T-helper 1 cell (primary cell): ENCODE measurements at regions not wholly inside any gene's neighbourhood (a gene's known extent, or its start where the extent isn't known, plus 50 kb on each side); places are given as distances from the start of the nearest gene placed in this dataset.
"Not testable (repeated sequence)": the region's sequence is repeated elsewhere in the genome, so short reads cannot be mapped to it uniquely, and the experiment has no call there.

Experiments used
- DNase-seq, 5 donors: peaks; one replicate each; pipeline ENCODE4 v3.0.0-alpha.2; 2012 to 2020

DNA sequence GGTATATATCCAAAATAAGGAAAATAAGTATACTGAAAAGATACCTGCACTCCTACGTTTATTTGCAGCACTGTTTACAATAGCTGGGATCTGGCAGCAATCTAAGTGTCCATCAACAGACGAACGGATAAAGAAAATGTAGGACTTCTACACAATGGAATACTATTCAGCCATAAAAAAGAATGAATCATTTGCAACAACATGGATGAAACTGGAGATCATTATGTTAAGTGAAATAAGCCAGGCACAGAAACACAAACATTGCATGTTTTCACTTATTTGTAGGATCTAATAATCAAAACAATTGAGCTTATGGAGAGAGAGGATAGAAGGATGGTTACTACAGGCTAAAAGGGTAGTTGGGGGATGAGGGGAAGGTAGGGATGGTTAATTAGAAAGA lies 494.0 kb downstream of the UQCRFS1 start:
- no peak for DNase-seq

- no peak for DNase-seq
Observed at GRCh38 chr19:28715157-28715556, 497.8 kb downstream of the UQCRFS1 start.

GRCh38 chr19:28711411-28711810 lies 501.5 kb downstream of the UQCRFS1 start:
- no peak for DNase-seq

DNA sequence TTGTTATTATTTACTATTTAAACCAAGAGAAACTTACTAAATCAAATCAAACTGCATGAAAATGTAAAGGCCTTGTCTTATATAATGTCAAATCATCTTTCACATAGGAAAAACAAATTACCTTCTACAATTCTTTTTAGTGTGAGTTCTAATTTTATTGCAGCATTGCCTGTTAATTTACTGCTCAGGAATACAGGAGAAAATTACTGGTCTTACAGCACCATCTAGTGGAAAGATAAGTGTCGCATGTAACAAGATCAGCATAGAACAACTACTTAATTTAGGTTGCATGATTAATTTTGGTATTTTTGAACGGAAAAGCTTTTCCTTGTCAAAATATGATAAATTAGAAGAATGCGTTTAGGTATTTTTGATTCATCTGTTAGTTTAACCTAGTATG lies 502.7 kb downstream of the UQCRFS1 start:
- DNase-seq: peak in 1 of 5 donors; percentile 40

GRCh38 chr19:28706693-28707092 lies 506.3 kb downstream of the UQCRFS1 start:
- no peak for DNase-seq

DNA sequence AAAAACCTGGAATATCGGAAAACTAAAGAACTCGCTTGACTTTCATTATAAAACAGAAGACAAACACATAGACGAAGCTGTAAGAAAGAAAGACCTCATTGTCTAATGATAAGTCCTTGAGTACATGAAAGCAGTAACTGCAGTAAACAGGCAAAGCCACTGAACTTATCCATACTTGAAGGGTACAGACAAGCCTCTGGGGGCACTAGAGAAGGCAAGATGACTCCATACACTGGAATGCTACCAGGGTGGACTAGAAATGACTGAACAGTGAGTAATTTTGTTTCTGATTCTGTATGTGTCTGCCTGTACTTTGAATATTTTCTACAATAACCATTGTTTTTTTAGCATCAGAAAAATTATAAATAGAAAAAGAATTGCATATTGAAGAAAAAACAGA lies 507.9 kb downstream of the UQCRFS1 start:
- DNase-seq: no peak

GRCh38 chr19:28703400-28703956 lies 509.5 kb downstream of the UQCRFS1 start:
- no peak for DNase-seq

DNA sequence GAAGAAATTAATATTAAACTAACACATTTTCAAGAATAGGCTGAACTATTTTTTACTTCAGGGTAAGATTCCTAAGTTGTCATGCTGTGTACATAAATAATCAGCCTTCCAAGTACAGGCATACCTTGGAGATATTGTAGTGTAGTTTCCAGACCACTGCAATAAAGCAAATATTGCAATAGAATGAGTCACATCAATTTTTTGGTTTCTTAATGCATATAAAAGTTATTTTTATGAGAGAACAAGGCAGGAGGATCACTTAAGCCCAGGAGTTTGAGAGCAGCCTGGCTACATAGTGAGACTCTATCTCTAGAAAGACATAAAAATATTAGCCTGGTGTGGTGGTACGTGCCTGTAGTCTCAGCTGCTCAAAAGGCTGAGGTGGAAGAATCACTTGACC lies 511.5 kb downstream of the UQCRFS1 start:
- DNase-seq: no peak

DNA sequence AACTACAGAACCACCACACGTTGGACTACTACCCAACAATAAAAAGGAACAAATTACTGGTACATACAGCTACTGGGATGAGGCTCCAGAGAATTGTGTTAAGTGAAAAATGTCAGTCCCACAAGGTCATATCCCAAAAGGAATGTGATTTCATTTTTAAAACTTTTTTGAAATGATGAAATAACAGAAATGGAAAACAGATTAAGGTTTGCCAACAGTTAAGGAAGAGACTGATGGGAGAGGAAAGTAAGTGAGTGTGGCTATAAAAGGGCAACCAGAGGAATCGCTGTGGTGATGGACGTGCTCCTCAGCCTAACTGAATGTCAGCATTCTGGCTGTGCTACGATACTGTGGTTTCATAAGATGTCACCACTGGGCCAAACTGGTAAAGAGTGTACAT lies 512.8 kb downstream of the UQCRFS1 start:
- no peak for DNase-seq

DNA sequence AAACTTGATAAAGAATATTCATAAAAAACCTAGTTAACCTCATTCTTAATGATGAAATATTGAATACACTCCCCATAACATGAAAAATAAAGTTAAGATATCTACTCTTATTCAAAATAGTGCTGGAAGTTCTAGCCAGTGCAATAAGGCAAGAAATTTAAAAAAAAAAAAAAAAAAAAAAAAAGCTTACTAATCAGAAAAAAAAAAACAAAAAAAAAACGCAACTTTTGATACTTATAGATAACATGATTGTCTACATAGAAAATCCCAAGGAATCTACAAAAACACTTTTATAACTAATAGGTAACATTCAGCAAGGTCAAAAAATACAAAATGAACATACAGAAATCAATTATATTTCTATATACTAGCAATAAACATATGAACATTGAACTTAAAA lies 515.6 kb downstream of the UQCRFS1 start:
- DNase-seq: no peak

DNA sequence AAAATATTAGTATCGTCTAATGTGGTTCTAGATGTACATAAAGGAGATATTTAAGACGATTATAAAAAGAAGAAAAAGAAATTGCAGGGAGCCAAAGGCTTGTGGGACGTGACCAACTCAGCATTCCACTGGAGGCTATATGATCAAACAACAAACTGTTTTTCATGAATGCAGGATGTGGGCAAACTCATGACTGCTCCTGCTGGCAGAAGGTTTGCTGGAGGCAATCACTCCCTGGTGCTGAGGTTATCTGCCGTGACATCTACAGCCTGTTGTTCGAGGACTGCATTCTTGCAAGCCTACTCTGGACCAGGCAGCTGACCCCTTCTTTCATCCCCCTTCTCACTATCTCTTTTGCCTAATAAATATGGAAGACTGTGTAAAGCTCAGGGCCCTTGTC lies 518.1 kb downstream of the UQCRFS1 start:
- DNase-seq: no peak

GRCh38 chr19:28691683-28692082 lies 521.3 kb downstream of the UQCRFS1 start:
- no peak for DNase-seq

DNA sequence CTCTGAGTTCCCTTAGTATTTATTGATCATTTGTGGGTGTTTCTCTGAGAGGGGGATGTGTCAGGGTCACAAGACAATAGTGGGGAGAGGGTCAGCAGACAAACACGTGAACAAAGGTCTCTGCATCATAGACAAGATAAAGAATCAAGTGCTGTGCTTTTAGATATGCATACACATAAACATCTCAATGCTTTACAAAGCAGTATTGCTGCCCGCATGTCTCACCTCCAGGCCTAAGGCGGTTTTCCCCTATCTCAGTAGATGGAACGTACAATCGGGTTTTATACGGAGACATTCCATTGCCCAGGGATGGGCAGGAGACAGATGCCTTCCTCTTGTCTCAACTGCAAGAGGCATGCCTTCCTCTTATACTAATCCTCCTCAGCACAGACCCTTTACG lies 523.5 kb downstream of the UQCRFS1 start:
- DNase-seq: not testable (repeated sequence)

DNA sequence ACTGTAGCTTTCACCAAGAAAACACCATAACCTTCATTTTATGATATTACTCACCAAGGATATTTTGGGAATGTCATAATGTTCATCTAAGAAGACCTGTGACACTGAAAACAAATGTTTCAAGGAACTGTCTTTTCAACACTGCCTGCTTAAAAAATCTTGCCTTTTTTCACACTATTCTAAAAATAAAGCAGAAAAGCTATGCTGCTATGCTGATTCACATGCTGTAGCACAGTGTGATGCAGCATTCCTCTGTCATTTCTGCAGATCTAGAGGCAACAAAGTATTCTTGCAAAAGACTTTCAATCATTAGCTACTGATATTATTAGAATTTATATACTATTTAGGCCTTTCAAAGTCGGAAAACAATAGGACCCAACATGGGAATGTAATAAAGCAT lies 525.7 kb downstream of the UQCRFS1 start:
- DNase-seq: no peak

GRCh38 chr19:28686756-28687155 lies 526.2 kb downstream of the UQCRFS1 start:
- DNase-seq: no peak

- no peak for DNase-seq
Observed at GRCh38 chr19:28685802-28686201, 527.1 kb downstream of the UQCRFS1 start.

DNA sequence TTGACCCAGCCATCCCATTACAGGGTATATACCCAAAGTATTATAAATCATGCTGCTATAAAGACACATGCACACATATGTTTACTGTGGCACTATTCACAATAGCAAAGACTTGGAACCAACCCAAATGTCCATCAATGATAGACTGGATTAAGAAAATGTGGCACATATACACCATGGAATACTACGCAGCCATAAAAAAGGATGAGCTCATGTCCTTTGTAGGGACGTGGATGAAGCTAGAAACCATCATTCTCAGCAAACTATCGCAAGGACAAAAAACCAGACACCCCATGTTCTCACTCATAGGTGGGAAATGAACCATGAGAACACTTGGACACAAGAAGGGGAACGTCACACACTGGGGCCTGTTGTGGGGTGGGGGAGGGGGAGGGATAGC lies 527.9 kb downstream of the UQCRFS1 start:
- DNase-seq: not testable (repeated sequence)

DNA sequence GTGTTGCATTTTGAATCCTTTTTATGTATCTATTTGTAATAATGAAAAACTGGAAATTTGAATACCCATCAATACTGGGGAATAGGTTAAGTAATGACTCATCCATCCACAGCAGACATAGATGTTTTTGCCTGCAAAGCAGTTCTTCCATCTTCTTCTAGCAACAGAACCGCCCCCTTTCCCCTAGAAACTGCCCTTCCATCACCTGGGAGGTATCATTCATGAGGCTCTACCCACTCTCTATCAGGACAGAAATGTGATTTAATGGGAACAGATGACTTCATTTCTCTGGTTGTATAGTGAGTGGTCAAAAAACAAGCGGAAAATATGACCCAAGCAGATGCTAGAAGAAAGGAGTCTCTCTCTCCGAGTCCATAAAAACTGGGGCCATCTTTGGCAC lies 532.8 kb downstream of the UQCRFS1 start:
- DNase-seq: no peak

- DNase-seq: no peak
Observed at GRCh38 chr19:28670836-28671235, 542.1 kb downstream of the UQCRFS1 start.

DNA sequence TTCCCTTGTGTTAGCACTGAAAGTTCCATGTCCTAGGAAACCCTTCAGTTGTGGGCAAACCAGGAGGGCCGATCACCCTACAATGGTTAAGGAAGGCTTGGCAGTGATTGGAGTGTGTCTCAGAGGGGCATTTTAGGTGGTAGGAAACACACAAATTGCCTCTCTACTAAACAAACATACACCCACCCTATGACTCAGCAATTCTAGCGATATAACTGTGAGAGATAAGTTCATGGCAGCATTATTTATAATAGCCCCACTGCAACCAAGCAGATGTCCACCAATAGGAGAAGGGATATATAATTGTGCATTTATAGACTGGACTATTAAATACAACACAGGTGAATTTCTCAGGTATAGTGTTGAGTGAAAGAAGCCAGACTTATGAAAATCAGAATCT lies 543.1 kb downstream of the UQCRFS1 start:
- DNase-seq: no peak

DNA sequence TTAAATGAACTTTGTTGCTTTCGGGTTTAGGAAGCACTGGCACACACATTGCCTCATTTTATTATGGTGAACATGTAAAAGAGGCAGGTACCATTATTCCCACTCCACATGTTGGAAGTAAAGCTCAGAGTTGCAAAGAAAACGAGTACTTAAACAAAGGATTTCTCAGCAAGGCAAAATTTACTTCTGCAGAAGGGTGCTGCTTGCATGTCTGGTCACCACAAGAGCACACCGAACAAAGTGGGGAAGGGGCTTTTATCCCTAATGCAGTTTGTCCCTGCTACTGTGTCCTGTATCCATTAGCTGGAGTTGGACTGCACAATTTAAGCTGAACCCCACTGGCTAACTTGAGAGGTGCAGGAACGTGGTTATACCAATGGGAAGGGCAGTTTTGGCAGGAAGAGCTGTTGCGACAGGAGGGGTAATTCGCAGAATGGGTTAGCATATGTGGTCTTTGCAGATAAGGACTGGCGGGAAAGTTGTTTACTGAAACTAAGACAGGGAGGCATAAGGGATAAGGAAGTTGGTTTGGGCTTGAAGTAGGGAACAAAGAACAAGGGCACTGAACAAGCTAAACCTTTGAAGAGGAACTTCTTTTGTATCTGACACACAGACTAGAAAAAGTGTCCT lies 545.5 kb downstream of the UQCRFS1 start:
- DNase-seq: no peak

DNA sequence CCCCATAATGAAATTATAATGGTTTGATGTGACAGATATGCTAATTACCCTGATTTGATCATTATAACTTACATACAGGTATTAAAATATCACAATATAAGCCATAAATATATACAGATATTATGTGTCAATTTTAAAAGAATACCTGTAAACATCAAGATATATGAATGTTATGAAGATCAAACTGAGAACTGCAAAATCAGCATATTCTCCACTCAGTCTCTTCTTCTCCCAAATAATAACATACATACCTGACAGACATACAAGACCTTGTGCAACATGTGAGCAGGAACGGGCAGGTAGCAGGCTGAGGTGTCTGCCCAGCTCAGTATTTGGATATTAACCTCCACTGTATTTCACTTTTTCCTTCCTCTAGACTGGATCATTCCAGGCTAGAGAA lies 547.2 kb downstream of the UQCRFS1 start:
- no peak for DNase-seq

DNA sequence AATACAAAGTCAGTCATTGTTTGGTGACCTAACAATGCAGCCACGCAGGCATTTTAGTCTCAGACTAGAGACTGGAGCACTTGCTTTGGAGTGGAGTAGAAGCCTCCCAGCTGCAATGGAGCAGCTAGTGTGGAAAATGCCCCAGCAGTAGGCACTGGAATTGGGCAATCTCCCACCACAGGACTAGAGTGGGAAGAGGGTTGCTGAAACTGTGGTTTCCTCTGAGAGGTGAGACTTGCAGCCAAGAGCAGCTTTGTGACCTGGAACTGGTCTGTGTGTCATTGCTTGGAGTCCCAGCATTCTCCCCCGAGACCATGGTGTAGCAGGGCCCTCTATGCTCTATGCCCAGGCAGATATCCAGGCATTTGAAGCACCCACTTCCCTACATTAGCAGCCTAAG lies 556.3 kb downstream of the UQCRFS1 start:
- DNase-seq: no peak

- no peak for DNase-seq
Observed at GRCh38 chr19:28655054-28655453, 557.9 kb downstream of the UQCRFS1 start.

DNA sequence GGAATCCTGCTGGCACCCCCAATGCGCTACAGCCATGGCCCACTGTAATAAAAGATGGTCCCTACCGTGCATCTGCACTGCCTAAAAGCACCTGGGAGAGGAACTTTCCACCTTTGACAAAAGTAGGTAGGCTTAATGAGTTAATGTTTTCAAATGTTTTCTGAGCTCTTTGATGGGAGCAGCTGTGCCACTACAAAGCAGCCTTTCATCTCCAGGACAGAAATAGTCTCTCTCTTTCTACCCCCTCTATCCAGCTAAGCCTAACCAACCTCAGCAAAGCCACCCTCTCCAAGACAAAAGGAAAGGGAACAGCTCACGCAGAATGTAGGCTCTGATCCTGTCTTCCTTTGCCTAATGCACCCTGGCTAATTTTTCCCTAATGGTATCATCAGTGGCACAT lies 560.2 kb downstream of the UQCRFS1 start:
- no peak for DNase-seq
